ENCODE measurements at regions not wholly inside any gene's neighbourhood (a gene's known extent, or its start where the extent isn't known, plus 50 kb on each side); places are given as distances from the start of the nearest gene placed in this dataset.

GRCh38 chr13:84774111-84774510 is 891.8 kb upstream of the SLITRK1 start:
- TF ChIP-seq CTCF (conservative IDR thresholded peaks at IDR 0.05) (no peak), ZFX (IDR thresholded peaks at IDR 0.05) (no peak)
- no peak overlapping the region for H3K27ac ChIP-seq

- no peak for TF ChIP-seq CTCF (conservative IDR thresholded peaks at IDR 0.05)
- no peak for TF ChIP-seq ZFX (IDR thresholded peaks at IDR 0.05)
- no peak overlapping the region for H3K27ac ChIP-seq
Measured at GRCh38 chr13:84760956-84761355, 878.7 kb upstream of the SLITRK1 start.

GRCh38 chr13:84749126-84749525 is 866.9 kb upstream of the SLITRK1 start:
- H3K27ac ChIP-seq = no peak overlapping the region
- TF ChIP-seq CTCF (conservative IDR thresholded peaks at IDR 0.05) (no peak), ZFX (IDR thresholded peaks at IDR 0.05) (no peak)

- TF ChIP-seq ZFX (IDR thresholded peaks at IDR 0.05) (no peak), CTCF (conservative IDR thresholded peaks at IDR 0.05) (no peak)
- no peak overlapping the region for H3K27ac ChIP-seq
Measured at GRCh38 chr13:84745051-84745551, 862.8 kb upstream of the SLITRK1 start.

- TF ChIP-seq ZFX (IDR thresholded peaks at IDR 0.05) (no peak), CTCF (conservative IDR thresholded peaks at IDR 0.05) (no peak)
- H3K27ac ChIP-seq = no peak overlapping the region
Measured at GRCh38 chr13:84744203-84744602, 861.9 kb upstream of the SLITRK1 start.

- no peak for TF ChIP-seq ZFX (IDR thresholded peaks at IDR 0.05)
- H3K27ac ChIP-seq = no peak overlapping the region
Measured at GRCh38 chr13:84741253-84741652, 859.0 kb upstream of the SLITRK1 start.

- no peak for TF ChIP-seq ZFX (IDR thresholded peaks at IDR 0.05)
- TF ChIP-seq CTCF (conservative IDR thresholded peaks at IDR 0.05) = no peak
- H3K27ac ChIP-seq = no peak overlapping the region
Measured at GRCh38 chr13:84739021-84739420, 856.7 kb upstream of the SLITRK1 start.

GRCh38 chr13:84737661-84738060 is 855.4 kb upstream of the SLITRK1 start:
- H3K27ac ChIP-seq = no peak overlapping the region
- no peak for TF ChIP-seq CTCF (conservative IDR thresholded peaks at IDR 0.05)
- no peak for TF ChIP-seq ZFX (IDR thresholded peaks at IDR 0.05)
